ENCODE measurements at regions not wholly inside any gene's neighbourhood (a gene's known extent, or its start where the extent isn't known, plus 50 kb on each side); places are given as distances from the start of the nearest gene placed in this dataset.
A peak's percentile ranks its signal among the peaks of the same experiment; 100 is the strongest.

GRCh38 chr5:68554571-68555279, 339.2 kb downstream of the PIK3R1 start (continued):
- TF ChIP-seq ZBTB10 (tag by site-specific recombination; IDR thresholded peaks at IDR 0.05) (no peak), ZNF514 (tag by site-specific recombination; IDR thresholded peaks at IDR 0.05) (no peak), ZNF112 (tag by site-specific recombination; IDR thresholded peaks at IDR 0.05) (no peak), ZNF266 (tag by site-specific recombination; IDR thresholded peaks at IDR 0.05; ENCODE audit: low read depth) (no peak), GFI1B (tag by site-specific recombination; IDR thresholded peaks at IDR 0.05) (peak; percentile 53; the same call in 1 of the 2 replicates), ZNF223 (tag by site-specific recombination; IDR thresholded peaks at IDR 0.05) (no peak), ZBTB8A (tag by site-specific recombination; IDR thresholded peaks at IDR 0.05) (peak; percentile 70), ZNF555 (tag by site-specific recombination; conservative IDR thresholded peaks at IDR 0.05) (no peak), ZNF658 (tag by site-specific recombination; IDR thresholded peaks at IDR 0.05) (no peak), ZBTB48 (tag by site-specific recombination; IDR thresholded peaks at IDR 0.05) (0 out of 2 replicates have a peak, but pooled peaks have one; percentile 32), KLF8 (tag by site-specific recombination; IDR thresholded peaks at IDR 0.05) (no peak), ZNF768 (tag by site-specific recombination; IDR thresholded peaks at IDR 0.05) (no peak), ZNF394 (tag by site-specific recombination; IDR thresholded peaks at IDR 0.05; ENCODE audit: borderline replicate concordance) (no peak), MZF1 (tag by site-specific recombination; IDR thresholded peaks at IDR 0.05; ENCODE audit: borderline replicate concordance) (no peak), ZFHX2 (tag by site-specific recombination; conservative IDR thresholded peaks at IDR 0.05) (peak; percentile 89), ZNF626 (tag by site-specific recombination; IDR thresholded peaks at IDR 0.05) (no peak), ZNF433 (tag by site-specific recombination; IDR thresholded peaks at IDR 0.05; ENCODE audit: low read depth) (no peak), ZNF350 (tag by site-specific recombination; IDR thresholded peaks at IDR 0.05) (no peak), TRIM28 (IDR thresholded peaks at IDR 0.05; ENCODE audit: borderline replicate concordance, low read length) (no peak), ZNF335 (tag by site-specific recombination; conservative IDR thresholded peaks at IDR 0.05) (peak; percentile 36; the same call in 1 of the 2 replicates), ZNF341 (tag by site-specific recombination; IDR thresholded peaks at IDR 0.05; ENCODE audit: low read depth) (no peak), ZBTB11 (tag by site-specific recombination; conservative IDR thresholded peaks at IDR 0.05; ENCODE audit: low read depth) (no peak), ZNF302 (tag by site-specific recombination; IDR thresholded peaks at IDR 0.05; ENCODE audit: low read depth) (no peak), ZNF701 (tag by site-specific recombination; IDR thresholded peaks at IDR 0.05) (no peak), SP7 (tag by site-specific recombination; IDR thresholded peaks at IDR 0.05) (peak; percentile 51; the same call in 1 of the 2 replicates), ZNF311 (tag by site-specific recombination; IDR thresholded peaks at IDR 0.05; ENCODE audit: borderline replicate concordance) (no peak), ZNF645 (tag by site-specific recombination; IDR thresholded peaks at IDR 0.05) (no peak)
- TF ChIP-seq, protein P1, sequence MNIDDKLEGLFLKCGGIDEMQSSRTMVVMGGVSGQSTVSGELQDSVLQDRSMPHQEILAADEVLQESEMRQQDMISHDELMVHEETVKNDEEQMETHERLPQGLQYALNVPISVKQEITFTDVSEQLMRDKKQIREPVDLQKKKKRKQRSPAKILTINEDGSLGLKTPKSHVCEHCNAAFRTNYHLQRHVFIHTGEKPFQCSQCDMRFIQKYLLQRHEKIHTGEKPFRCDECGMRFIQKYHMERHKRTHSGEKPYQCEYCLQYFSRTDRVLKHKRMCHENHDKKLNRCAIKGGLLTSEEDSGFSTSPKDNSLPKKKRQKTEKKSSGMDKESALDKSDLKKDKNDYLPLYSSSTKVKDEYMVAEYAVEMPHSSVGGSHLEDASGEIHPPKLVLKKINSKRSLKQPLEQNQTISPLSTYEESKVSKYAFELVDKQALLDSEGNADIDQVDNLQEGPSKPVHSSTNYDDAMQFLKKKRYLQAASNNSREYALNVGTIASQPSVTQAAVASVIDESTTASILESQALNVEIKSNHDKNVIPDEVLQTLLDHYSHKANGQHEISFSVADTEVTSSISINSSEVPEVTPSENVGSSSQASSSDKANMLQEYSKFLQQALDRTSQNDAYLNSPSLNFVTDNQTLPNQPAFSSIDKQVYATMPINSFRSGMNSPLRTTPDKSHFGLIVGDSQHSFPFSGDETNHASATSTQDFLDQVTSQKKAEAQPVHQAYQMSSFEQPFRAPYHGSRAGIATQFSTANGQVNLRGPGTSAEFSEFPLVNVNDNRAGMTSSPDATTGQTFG (tag by site-specific recombination; IDR thresholded peaks at IDR 0.05; ENCODE audit: borderline replicate concordance), result no peak
- TF ChIP-seq, protein P2, sequence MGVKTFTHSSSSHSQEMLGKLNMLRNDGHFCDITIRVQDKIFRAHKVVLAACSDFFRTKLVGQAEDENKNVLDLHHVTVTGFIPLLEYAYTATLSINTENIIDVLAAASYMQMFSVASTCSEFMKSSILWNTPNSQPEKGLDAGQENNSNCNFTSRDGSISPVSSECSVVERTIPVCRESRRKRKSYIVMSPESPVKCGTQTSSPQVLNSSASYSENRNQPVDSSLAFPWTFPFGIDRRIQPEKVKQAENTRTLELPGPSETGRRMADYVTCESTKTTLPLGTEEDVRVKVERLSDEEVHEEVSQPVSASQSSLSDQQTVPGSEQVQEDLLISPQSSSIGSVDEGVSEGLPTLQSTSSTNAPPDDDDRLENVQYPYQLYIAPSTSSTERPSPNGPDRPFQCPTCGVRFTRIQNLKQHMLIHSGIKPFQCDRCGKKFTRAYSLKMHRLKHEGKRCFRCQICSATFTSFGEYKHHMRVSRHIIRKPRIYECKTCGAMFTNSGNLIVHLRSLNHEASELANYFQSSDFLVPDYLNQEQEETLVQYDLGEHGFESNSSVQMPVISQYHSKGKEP (tag by site-specific recombination; IDR thresholded peaks at IDR 0.05), result peak; percentile 50
